Stimulated activated CD8-positive, alpha-beta memory T cell treated with anti-CD3 and anti-CD28 coated beads, Interleukin-12 subunit alpha, Interleukin-12 subunit beta, amount 100 ng/mL, for 4 hours (primary cell): ENCODE measurements at regions not wholly inside any gene's neighbourhood (a gene's known extent, or its start where the extent isn't known, plus 50 kb on each side); places are given as distances from the start of the nearest gene placed in this dataset.

Source experiments
- DNase-seq: peaks from one replicate; pipeline ENCODE4 v3.0.0-alpha.2; 2020; ENCODE audit warnings: low read depth

DNA sequence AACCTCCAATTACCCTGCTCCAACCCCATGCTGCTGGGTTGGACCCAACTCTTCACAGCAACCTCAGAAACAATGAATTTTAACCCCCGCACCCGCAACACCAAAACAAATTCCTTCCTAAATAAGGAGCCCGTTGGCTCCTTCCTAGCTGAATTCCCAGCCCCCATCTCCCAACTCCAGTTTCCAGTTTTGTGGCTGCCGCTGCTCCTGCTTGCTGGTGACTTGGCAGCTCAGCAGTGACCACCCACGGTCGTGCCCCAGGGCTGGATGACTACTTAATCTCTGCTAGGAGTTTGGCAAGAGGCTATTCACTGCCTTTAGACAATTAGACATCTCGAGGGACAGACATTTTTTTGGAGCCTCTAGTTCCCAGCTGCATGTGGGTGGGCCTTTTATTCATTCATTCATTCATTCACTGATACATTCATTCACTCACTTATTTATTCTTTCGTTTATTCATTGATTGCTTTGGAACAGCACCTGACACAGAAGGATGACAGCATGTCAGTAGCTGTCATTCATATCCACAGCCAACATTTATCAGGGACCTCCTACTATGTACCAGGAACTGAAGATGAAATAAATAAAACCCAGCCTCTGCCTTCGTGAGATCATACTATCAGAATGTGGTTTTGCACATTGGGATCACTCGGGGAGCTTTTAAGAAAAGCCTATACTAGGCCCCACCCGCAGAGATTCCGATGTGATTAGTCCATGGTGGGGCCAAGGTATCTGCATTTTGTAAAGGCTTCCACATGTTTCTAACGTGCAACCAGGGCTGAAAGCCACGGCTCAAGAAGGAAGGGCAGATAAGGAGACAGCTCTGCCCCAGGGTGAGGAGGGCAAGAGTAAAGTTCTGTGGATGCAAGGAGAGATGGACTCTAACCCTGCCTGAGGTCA is 256.5 kb downstream of the SHQ1 start:
- no peak for DNase-seq

DNA sequence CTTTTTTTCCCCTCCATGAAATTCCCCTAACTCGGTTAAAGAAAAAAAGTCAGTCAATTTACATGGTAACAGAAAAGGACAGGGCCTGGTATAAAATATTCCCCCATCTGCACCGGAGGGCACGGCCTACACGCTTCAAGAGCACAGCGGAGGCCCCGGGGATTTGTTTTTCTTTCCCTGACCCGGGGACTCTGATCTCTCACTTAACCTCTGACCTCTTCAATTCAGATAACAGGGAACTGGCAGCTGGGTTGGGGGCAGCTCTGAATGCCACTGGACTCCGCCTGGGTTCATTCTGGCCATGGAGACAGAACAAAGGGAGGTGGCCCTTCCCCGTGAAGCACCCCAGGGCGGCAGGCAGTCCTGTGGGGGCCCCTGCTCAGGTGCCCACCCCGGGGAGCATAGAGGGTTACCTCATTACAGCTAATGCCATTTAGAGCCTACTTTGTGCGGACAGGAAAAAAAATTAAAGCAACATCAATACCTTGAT is 257.5 kb downstream of the SHQ1 start:
- DNase-seq, result no peak

DNA sequence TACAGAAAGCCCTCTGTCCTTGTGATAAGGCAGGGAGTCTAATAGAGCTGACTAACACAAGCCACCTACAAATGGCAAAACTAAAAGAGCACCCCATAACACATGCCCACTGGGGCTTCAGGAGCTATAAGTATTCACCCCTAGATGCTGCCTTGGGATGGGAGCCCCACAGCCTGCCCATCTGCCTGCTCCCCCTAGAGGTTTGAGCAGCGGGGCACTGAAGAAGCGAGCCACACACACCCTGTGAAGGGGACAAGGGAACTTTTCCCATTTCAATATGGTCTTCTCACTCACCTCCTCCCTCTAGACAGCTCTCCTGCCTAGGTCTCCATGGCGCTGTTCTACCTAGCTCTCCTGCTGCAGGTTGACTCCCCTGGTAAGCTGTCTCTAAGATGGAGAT is 261.0 kb downstream of the SHQ1 start:
- DNase-seq, result no peak

DNA sequence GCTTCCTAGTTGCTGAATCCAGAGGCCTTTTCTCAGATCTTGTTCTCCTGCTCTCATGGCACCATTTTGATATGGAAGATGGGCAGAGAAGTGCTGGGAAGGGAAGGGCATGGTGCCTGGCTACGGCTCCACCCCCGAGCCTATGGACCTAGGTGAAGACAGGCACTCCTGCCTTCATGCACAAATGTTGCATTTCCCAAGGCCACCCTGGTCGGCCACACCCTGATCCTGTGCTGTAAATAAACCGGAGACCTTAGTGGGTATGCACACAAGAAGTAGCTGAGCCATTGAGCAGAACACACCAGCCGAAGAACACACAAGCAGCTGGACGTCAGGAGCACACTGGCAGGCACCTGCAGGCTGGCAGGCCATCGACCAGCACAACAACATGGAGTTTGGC is 261.6 kb downstream of the SHQ1 start:
- no peak for DNase-seq

DNA sequence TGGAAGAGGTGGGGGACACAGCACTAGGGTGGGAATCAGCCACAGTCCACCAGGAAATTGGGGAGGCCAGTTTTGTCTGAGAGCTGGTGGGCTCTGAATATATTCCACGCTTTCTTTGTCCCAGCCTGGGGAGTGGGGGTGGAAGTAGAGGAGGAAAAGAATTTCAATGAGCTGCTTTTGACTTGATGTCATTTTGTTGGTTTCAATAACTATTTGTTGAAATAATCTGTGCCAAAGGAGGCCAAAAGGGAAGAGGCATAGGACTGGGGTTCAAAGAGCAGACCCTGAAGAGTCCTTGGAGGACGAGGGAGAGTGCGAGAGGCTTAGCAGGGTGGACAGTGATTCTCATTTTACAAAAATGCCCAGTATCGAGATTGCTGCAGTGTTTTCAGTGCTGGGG is 262.3 kb downstream of the SHQ1 start:
- no peak for DNase-seq

DNA sequence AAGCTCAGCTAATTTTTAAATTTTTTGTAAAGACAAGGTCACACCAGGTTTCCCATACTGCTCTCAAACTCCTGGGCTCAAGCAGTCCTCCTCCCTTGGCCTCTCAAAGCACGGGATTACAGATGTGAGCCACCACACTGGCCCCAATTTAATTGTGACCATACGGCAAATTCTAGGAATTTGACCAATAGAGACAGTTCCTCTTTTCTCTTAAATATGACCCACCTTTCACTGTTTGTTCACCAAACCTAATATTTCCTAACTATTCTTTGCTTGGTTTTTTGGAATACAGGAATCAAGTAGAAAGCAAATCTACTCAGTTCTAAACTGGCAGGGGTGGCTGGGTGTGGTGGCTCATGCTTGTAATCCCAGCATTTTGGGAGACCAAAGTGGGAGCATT is 264.0 kb downstream of the SHQ1 start:
- DNase-seq, result no peak

DNA sequence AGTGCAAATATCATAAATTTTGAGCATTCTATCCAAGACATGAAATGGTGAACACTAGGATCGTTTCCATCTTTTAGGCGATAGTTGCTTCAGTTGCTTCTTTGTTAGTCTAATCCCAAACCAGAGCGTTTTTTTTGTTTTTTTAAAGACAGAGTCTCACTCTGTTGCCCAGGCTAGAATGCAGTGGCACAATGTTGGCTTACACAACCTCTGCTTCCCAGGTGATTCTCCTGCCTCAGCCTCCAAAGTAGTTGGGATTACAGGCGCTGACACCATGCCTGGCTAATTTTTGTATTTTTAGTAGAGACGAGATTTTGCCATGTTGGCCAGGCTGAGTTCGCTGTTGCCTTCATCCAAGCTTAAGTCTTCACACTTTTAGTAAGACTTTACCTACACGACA is 265.3 kb downstream of the SHQ1 start:
- no peak for DNase-seq

DNA sequence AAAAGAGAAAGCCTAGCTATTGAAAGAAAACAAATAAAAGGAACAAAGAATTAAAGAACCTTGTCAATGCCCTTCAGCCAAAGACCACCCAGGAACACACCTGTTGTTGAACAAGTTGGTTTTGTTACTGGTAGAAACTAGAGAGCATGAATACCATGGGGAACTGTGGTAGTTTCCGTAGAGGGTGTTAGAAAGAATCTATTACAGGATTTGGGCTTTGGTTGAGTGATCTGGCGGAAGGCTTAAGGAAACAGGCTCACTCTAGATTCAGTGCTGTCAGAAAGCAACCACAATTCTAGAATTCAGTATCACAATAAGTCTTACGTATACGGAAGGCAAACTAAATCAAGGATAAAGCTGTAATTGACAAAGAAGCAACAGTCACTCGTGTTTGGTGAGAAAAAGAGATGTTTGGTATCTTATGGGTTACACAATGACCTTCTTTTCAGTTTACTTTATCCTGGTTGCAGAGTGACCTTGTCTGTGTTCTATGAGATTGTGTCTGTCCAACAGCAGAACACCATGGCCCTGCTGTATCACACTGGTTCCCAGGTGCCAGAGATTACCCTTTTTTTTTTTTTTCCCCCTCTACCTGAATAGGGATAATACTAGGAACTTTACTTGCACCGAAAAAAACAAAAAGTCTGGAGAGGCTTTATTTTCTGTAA is 265.9 kb downstream of the SHQ1 start:
- DNase-seq, result no peak

DNA sequence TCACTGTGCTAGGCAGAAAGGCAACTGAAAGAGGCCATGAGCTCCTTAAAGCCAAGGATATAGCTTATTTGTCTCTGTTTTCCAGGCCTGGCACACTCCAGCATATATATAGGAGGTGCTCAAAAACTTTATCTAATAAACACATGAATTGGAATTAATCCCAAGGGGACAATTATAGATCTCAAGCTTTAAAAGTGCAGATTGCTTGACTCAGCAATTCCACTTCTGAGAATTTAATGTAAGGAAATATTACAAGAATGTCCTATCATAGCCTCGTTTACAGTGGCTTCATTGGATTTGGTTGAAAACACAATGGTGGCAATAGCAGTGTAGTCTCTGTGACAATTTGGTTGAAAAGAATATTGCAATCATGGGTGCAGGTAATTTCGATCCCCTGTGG is 267.3 kb downstream of the SHQ1 start:
- no peak for DNase-seq

DNA sequence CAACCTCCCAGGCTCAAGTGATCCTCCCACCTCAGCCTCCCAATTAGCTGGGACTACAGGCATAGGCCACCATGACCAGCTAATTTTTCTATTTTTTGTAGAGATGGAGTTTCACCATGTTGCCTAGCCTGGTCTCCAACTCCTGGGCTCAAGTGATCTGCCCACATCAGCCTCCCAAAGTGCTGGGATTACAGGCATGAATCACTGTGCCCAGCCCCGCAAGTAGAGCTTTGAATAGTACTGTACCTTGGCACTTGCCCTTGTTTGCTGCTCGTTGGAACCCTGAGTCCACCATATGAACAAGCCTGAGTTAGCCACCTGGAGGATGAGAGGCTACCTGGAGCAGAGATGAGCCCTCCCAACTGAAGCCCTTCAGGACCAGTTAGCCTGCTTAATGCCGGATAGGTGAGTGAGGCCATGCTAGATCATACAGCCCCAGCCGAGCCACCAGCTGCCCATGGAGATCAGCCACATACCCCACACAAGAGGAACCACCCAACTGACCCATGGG is 267.9 kb downstream of the SHQ1 start:
- no peak for DNase-seq

DNA sequence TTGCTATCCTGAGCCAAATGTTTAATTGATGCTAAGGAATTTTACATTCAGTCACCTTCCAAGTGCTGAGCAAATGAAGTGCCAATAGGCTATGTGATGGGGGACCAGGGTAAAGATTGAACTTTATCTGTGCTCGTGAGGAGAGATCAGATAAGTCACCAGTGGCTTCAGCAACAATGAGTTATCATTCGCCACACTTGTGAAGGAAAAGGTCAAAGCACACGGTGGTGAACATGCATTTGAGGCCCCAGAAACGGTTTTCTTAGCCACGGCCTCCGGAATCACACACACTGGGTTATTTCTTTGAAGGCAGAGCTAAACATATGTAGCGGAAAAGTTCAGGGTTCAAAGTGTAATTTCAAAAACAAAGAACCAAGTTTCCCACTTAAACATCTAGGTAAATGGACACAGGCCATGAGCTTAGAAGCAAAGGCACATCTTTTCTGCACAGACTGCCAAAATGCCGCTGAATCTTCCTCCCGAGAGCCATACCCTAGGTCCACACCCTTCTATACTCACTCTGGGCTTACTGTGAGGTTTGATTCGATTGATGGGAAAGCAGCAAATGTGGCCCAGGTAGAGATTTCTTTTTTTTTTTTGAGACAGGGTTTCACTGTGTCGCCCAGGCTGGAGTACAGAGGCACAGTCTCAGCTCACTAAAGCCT is 268.5 kb downstream of the SHQ1 start:
- DNase-seq, result no peak

DNA sequence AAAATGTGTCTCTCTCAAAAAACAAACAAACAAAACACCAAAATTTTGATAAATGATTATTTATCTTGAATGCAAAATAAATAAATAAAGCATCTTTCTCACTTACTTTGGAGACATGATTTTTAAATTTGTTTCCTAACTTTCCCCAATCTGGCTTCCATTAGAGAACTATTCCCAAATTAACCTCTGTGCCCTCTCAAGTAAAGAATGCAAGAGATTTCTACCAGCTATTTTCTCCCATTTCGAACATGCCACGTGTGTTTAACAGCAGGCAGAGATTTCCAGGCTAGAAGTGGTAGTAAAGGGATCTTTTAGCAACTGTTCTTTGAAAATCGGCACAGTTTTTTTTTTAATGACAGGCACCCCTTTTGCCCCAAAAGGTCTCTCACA is 269.1 kb downstream of the SHQ1 start:
- no peak for DNase-seq

DNA sequence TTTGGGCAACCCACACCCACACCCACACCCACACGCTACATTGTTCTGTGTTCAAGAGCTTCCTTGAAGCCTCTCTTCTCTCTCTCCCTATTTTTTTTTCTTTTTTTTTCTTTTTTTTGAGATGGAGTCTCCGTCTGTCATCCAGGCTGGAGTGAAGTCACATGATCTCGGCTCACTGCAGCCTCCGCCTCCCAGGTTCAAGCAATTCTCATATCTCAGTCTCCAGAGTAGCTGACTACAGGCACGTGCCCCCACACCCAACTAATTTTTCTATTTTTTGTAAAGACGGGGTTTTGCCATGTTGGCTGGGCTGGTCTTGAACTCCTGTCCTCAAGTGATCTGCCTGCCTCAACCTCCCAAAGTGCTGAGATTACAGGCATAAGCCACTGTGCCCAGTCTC is 271.1 kb downstream of the SHQ1 start:
- no peak for DNase-seq

DNA sequence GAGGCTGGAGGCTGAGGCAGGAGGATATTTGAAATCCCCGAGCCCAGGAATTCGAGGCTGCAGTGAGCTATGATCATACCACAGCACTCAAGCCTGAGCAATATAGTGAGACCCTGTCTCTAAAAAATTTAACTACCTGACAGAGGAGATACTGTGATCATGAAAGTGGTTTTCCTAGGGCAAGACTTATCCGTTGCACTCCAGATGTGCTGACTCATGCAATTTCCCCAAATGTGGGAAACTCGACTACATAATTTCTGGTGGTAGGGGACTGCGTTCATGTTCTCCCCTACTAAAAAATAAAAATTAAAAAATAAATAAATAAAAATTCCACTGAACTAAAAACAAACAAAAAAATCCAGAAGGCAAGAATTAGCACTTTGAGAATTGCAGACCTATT is 271.7 kb downstream of the SHQ1 start:
- DNase-seq, result no peak

DNA sequence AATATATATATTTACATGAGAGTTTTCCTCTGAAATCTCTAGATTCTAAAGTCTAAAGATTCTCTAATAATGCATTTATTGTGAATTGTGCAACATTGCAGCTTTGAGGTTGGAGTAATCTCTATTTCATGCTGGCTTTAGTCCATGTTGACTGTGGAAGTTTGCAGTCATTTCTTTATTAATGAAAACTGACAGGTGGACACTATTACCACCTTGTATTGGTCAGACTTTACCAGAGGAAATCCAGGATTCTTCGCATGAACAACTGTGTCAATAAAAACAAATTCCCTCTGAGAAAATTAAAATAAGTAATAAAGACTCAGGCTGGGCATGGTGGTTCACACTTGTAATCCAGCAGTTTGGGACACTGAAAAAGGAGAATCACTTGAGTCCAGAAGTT is 274.1 kb downstream of the SHQ1 start:
- DNase-seq, result no peak

DNA sequence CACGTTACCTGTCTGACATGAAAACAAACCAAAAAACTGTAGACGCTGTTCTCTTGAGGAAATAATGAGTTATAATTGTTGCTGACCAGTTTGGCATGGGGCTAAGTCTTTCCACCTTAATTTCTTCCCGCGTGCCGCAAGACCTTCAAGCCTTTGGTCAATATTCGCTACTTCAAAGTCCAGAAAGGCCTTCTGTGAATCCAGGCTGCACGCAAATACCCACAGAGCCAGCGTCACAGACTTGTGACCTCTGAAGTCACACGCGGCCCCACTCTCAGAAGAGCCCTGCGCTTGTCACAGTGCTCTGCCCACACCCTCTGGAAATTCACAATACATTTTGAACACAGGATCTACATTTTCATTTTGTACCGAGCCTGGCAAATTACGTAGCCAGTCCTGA is 275.2 kb downstream of the SHQ1 start:
- DNase-seq, result no peak

DNA sequence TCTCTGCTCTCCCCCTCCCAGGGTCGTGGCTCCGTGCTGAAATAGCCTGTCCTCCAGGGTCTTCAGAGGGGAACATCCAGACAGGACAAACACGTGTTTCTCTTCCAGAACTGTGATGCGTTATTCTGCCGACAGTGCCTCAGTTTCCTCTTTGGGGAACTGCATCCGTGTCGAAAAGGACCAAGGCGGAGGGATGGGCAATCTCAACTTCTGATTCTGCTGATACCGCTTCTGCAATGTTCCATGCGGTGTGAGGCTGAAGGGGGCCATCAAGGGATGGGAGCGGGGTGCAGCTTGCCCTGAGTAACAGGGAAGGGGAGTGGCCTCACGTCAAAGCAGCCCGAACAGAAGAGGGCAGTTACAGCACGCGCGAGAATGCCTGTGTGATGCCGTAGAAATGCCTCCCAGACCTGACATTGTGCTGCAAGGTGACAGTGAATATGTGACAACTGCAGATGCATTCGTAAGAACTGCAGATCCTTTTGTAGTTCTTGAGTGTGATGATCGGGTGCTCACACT is 275.7 kb downstream of the SHQ1 start:
- DNase-seq, result no peak

DNA sequence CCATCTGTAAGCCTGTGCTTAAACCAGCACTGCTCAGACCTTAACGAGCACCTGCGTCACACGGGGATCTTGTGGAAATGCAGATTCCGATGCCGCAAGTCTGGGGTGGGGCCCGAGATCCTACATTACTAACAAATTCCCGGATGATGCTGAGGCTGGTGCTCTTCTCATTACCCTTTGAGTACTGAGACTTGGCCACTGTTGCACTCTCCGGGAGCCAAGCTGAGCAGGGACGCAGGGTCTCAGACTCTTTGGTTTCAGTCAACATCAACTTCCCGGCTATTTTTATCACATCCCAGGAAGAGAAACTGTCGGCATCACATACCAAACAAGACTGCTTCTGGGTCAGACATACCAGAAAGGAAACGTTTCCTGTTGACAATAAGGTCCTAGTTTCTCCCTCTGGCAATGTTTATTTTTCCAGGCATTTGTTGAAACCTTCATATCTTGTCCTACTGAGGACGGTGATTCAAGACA is 276.6 kb downstream of the SHQ1 start:
- no peak for DNase-seq

DNA sequence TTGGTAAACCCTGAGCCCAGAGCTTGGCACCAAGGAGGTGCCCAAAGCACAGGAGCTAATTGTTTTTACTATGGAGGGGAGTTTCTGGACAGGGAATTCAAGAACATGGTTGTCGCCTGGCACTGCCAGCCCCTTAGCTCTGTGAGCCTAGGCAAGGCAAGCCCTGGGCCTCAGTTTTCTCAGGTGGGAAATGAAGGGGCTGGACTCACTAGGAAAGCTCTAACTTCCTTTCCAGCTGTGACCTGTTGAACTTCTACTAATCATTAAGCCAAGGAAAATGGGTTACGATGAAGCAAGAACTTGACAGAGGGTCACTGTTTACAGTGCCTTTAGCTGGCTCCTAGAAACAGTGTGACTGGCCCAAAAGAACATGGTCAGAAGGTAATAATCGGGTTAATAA is 277.2 kb downstream of the SHQ1 start:
- no peak for DNase-seq

DNA sequence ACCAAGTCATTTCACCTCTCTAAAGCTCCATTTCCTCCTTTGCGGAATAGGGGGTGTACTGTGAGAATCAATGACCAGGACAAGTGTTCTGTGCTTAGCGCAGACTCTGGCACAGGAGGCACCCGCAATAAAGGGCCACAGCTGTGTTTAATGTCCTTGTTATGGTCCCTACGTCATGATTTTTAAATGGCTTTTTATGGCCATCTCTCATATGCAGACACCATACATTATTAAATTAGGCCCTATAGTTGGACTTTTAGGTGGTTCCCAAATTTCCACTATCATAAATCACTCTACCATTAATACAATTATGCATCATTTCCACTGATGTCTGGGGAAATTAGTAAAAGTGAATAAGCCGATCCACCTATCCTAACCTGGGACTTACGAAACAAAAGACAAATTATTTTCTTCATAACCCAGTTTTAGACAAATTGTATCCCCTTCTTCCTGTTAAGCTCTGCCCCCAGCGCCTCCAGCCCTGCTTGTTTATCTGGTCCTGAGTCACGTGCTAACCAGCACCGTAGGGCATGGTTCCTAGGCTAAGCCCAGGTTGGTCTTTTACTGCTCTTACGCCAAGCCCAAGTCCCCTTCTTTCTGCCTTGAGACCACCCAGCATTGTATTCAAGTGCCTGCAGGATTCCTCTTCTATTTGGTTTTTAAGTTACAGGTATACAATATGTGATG is 278.3 kb downstream of the SHQ1 start:
- DNase-seq, result no peak

DNA sequence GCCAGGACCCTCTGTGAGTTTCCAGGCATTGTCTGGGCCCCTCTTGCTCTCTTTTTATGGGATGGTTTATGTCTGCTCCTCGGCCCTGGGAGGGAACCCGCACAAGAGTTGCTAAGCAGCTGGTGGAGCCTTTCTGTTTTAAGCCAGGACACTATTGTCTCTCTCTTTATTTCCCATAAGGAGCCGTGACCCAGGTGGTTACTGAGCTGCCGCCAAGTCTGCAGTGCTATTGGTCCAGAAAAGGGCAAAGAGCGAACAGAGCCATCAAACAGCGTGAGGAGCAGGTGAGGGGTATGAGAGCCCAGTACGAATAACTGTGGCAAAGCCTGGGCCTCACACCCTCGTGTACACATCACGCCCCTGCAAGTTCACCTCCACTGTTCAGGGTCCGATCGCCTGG is 280.2 kb downstream of the SHQ1 start:
- no peak for DNase-seq

DNA sequence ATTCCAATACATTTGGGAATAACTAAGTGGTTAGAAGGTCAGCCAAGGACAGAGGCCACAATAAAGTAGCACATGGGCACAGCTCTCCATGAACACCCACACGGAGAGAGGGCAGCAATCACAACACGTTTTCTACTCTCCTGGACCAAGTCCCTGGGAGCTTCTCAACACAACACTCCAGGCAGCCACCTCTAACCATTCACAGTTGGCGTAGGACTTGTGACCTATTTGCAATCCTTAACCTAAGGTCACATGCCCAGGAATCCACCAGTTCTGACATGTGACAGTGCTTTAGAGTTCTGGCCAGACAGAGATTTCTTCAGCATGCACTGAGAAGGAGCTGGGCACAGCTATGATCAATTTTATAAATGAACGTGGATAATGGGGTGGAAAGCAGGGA is 280.8 kb downstream of the SHQ1 start:
- no peak for DNase-seq
